Esophagus squamous epithelium (tissue), 4 donors: ENCODE measurements at regions not wholly inside any gene's neighbourhood (a gene's known extent, or its start where the extent isn't known, plus 50 kb on each side); places are given as distances from the start of the nearest gene placed in this dataset.

Source experiments
- POLR2A ChIP-seq, 4 donors: fragments of 450-650 bp; IDR thresholded peaks; one replicate each; pipeline ENCODE4 v1.6.1; 2017; ENCODE audit warnings: antibody characterized with exemption in 4 of 4, mild to moderate bottlenecking in 4 of 4, moderate library complexity in 3 of 4
- TF ChIP-seq, protein P1 (sequence below), 6 experiments: fragments of 450-650 bp in 4 of 6; fragments of 200-600 bp in 2 of 6; sonication (generic) in 2 of 6; IDR thresholded peaks; one replicate each; pipeline ENCODE4 v1.5.1; 2016 to 2019; ENCODE audit warnings: antibody characterized with exemption in 6 of 6, mild to moderate bottlenecking in 4 of 6, moderate library complexity in 4 of 6

DNA sequence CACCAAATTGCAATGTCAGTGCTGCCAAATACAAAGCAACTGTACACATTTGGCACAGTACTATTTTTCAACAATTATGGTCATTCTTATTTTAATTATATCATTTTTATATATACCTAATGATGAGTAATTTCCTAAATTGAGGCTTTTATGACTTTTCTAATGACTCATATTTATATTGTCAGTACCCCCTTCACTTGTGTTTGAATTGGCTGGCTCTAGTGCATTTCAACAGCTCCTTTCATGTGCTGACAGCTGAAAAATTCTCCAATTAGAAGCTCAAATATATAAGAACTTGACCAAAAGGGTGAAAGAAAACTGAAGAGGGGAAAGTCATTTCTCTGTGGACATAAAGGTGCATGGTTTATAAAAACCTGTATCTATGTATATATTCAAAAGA is 263.3 kb downstream of the SLITRK1 start:
- TF ChIP-seq, protein P1, sequence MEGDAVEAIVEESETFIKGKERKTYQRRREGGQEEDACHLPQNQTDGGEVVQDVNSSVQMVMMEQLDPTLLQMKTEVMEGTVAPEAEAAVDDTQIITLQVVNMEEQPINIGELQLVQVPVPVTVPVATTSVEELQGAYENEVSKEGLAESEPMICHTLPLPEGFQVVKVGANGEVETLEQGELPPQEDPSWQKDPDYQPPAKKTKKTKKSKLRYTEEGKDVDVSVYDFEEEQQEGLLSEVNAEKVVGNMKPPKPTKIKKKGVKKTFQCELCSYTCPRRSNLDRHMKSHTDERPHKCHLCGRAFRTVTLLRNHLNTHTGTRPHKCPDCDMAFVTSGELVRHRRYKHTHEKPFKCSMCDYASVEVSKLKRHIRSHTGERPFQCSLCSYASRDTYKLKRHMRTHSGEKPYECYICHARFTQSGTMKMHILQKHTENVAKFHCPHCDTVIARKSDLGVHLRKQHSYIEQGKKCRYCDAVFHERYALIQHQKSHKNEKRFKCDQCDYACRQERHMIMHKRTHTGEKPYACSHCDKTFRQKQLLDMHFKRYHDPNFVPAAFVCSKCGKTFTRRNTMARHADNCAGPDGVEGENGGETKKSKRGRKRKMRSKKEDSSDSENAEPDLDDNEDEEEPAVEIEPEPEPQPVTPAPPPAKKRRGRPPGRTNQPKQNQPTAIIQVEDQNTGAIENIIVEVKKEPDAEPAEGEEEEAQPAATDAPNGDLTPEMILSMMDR (IDR thresholded peaks at IDR 0.05): no peak
- no peak for TF ChIP-seq POLR2A (IDR thresholded peaks at IDR 0.05)
